HepG2 (cell line): ENCODE measurements at regions not wholly inside any gene's neighbourhood (a gene's known extent, or its start where the extent isn't known, plus 50 kb on each side); places are given as distances from the start of the nearest gene placed in this dataset.

Experiments
- CHD4 ChIP-seq: fragments of 200-600 bp; sonication (generic); IDR thresholded peaks from 2 replicates; pipeline ENCODE4 v1.7.0; 2017; ENCODE audit warnings: mild to moderate bottlenecking, low read length, borderline replicate concordance
- EP300 ChIP-seq, 3 experiments: sonication (generic) in 1 of 3; formaldehyde crosslinking in 1 of 3; IDR thresholded peaks; 2 replicates each; pipeline versions ENCODE4 v1.5.1 to v1.6.1; 2011 to 2020; ENCODE audit warnings: low read depth in 2 of 3, low read length in 2 of 3, borderline replicate concordance in 1 of 3, improper control_type of control experiment in 1 of 3, mild to moderate bottlenecking in 1 of 3, missing genetic modification reagents in 1 of 3, moderate library complexity in 1 of 3
- HDAC1 ChIP-seq: sonication (generic); formaldehyde crosslinking; IDR thresholded peaks from 2 replicates; pipeline ENCODE4 v1.5.1; 2020; ENCODE audit warnings: mild to moderate bottlenecking, missing genetic modification reagents
- MYC ChIP-seq: sonication (generic); formaldehyde crosslinking; IDR thresholded peaks from 2 replicates; pipeline ENCODE4 v1.9.0; 2021; ENCODE audit warnings: missing genetic modification reagents, borderline replicate concordance
- SIX4 ChIP-seq: sonication (generic); formaldehyde crosslinking; IDR thresholded peaks from 2 replicates; pipeline ENCODE4 v1.4.0; 2020; ENCODE audit warnings: missing genetic modification reagents
- ZSCAN29 ChIP-seq: sonication (generic); formaldehyde crosslinking; conservative IDR thresholded peaks from 2 replicates; pipeline ENCODE4 v1.4.0; 2020; ENCODE audit warnings: mild to moderate bottlenecking, missing genetic modification reagents
- TF ChIP-seq, protein P1 (sequence below): sonication (generic); formaldehyde crosslinking; IDR thresholded peaks from 2 replicates; pipeline ENCODE4 v1.5.0; 2020; ENCODE audit warnings: mild to moderate bottlenecking, missing genetic modification reagents, moderate library complexity
- TF ChIP-seq, protein P2 (sequence below): sonication (generic); formaldehyde crosslinking; IDR thresholded peaks from 2 replicates; pipeline ENCODE4 v1.5.1; 2020; ENCODE audit warnings: missing genetic modification reagents, mild to moderate bottlenecking, borderline replicate concordance
- TF ChIP-seq, protein P3 (sequence below): IDR thresholded peaks from 2 replicates; pipeline ENCODE4 v1.6.1; 2016; ENCODE audit warnings: mild to moderate bottlenecking

DNA sequence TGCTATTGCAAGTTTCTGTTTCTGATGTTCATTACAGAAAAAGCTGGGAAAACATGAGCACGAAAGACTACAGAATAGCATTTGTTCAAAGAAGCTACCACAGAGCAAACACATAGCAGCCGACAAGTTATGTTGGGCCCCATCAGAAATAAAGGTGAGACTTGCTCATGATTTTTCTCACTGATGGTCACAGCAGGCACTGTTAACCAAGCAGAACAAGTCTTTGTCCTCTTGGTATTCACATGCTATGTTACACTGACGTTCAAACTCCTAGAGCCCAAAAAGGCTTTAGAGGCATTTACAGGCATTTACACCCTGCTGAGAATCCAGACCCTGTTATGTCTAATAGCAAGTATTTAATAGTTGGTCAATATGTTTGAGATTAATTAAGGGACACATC is 235.0 kb upstream of the HNMT start:
- TF ChIP-seq, protein P1, sequence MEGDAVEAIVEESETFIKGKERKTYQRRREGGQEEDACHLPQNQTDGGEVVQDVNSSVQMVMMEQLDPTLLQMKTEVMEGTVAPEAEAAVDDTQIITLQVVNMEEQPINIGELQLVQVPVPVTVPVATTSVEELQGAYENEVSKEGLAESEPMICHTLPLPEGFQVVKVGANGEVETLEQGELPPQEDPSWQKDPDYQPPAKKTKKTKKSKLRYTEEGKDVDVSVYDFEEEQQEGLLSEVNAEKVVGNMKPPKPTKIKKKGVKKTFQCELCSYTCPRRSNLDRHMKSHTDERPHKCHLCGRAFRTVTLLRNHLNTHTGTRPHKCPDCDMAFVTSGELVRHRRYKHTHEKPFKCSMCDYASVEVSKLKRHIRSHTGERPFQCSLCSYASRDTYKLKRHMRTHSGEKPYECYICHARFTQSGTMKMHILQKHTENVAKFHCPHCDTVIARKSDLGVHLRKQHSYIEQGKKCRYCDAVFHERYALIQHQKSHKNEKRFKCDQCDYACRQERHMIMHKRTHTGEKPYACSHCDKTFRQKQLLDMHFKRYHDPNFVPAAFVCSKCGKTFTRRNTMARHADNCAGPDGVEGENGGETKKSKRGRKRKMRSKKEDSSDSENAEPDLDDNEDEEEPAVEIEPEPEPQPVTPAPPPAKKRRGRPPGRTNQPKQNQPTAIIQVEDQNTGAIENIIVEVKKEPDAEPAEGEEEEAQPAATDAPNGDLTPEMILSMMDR: no peak
- TF ChIP-seq, protein P2, sequence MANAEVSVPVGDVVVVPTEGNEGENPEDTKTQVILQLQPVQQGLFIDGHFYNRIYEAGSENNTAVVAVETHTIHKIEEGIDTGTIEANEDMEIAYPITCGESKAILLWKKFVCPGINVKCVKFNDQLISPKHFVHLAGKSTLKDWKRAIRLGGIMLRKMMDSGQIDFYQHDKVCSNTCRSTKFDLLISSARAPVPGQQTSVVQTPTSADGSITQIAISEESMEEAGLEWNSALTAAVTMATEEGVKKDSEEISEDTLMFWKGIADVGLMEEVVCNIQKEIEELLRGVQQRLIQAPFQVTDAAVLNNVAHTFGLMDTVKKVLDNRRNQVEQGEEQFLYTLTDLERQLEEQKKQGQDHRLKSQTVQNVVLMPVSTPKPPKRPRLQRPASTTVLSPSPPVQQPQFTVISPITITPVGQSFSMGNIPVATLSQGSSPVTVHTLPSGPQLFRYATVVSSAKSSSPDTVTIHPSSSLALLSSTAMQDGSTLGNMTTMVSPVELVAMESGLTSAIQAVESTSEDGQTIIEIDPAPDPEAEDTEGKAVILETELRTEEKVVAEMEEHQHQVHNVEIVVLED (CRISPR knock-in tag): no peak
- TF ChIP-seq SIX4 (CRISPR knock-in tag): no peak
- no peak for TF ChIP-seq ZSCAN29 (CRISPR knock-in tag)
- no peak for TF ChIP-seq EP300 (IDR thresholded peaks at IDR 0.05; ENCODE audit: low read depth in 2 of 2, low read length in 2 of 2)
- TF ChIP-seq EP300 (CRISPR knock-in tag; IDR thresholded peaks at IDR 0.05; ENCODE audit: borderline replicate concordance): no peak
- no peak for TF ChIP-seq CHD4
- TF ChIP-seq, protein P3, sequence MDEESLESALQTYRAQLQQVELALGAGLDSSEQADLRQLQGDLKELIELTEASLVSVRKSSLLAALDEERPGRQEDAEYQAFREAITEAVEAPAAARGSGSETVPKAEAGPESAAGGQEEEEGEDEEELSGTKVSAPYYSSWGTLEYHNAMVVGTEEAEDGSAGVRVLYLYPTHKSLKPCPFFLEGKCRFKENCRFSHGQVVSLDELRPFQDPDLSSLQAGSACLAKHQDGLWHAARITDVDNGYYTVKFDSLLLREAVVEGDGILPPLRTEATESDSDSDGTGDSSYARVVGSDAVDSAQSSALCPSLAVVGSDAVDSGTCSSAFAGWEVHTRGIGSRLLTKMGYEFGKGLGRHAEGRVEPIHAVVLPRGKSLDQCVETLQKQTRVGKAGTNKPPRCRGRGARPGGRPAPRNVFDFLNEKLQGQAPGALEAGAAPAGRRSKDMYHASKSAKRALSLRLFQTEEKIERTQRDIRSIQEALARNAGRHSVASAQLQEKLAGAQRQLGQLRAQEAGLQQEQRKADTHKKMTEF (CRISPR knock-in tag): no peak
- no peak for TF ChIP-seq HDAC1 (CRISPR knock-in tag)
- no peak for TF ChIP-seq MYC (CRISPR knock-in tag)
